ENCODE measurements at regions not wholly inside any gene's neighbourhood (a gene's known extent, or its start where the extent isn't known, plus 50 kb on each side); places are given as distances from the start of the nearest gene placed in this dataset.
A peak's percentile ranks its signal among the peaks of the same experiment; 100 is the strongest.

DNA sequence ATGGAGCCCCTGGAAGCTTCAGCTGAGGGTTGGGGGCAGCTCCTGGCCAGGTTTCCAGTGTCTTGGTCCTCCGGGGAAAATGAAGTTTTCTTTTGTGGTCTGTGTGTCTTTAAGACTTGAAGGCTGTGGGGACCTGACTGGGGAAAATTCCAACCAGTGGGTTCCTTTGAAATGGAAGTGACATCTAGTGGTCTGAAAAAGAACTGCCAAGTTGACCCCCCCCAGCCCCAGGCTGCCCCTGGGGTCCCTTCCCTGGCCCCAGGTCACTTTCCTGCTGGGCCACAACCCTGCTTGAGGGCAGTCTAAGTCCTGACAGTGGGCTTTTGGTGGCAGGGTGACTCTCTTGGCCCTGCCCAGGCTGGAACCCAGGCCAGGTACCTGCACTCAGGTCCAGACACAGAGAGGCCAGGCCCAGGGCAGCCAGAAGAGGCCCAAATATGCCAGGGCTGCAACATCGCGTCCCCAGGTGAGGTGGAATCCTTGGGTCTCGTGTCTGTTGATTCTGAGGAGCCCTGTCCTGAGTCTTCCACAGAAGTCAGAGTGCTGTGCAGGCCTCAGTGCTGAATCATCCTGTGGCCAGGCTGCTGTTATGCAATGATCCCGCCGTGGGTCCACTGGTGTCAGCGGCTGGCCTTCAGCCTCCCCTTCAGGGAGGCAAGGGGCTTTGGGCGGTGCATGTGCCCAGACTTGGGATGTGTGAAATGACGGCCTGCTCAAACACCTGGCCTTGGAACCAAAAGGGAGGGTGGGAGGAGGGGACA is 68.4 kb downstream of the VEGFA start:
- TF ChIP-seq CTCF (conservative IDR thresholded peaks at IDR 0.05) = peak; percentile 63
- H3K27ac ChIP-seq = no peak overlapping the region

DNA sequence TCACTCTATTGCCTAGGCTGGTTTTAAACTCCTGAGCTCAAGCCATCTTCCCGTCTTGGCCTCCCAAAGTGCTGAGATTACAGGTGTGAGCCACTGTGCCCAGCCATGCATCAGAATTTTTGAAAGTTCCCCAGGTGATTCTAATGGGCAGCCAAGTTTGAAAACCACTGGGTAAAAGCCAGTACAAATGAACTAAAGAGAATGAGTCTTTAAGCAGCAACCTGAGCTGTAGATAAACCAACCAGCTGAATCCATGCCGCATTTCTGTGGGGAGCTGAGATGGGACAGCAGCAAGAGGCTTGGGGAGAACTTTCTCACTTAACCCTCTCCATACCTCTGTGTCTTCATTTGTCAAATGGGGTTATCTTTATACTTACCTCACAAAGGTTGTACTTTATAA is 67.5 kb downstream of the VEGFA start:
- H3K27ac ChIP-seq = no peak overlapping the region
- TF ChIP-seq CTCF (conservative IDR thresholded peaks at IDR 0.05) = no peak

- TF ChIP-seq CTCF (conservative IDR thresholded peaks at IDR 0.05) = no peak
- no peak overlapping the region for H3K27ac ChIP-seq
Observed at GRCh38 chr6:43836507-43837240, 66.7 kb downstream of the VEGFA start.

Measured in VCaP (cell line).